GM19397 (cell line): ENCODE measurements at regions not wholly inside any gene's neighbourhood (a gene's known extent, or its start where the extent isn't known, plus 50 kb on each side); places are given as distances from the start of the nearest gene placed in this dataset.
"Not testable (repeated sequence)": the region's sequence is repeated elsewhere in the genome, so short reads cannot be mapped to it uniquely, and the experiment has no call there.

Source experiments
- ATAC-seq: cut with Tn5 transposase; IDR thresholded peaks from one replicate; pipeline ENCODE4 v1.9.1; 2021; ENCODE audit warnings: mild to moderate bottlenecking, moderate library complexity; ENCODE audit not compliant: unreplicated experiment

DNA sequence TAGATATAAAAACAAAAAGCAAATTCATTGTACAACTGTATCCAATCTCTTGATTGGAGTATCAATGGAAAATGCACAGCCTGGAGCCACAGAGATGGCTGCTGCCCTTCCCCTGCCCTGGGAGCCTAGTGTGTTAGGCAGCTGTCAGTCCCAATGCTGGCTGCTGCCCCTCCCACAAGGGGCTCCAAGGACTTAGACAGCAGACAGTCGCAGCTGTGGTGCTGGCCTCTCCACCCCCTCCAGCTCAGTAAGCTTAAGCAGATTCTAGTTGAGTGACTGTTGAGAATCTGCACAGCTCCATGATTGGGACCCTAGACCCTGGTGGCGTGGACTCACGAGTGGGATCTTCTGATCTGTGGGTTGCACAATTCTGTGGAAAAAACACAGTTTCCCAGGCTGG is 1511.2 kb downstream of the FAM181B start:
- no peak for ATAC-seq

DNA sequence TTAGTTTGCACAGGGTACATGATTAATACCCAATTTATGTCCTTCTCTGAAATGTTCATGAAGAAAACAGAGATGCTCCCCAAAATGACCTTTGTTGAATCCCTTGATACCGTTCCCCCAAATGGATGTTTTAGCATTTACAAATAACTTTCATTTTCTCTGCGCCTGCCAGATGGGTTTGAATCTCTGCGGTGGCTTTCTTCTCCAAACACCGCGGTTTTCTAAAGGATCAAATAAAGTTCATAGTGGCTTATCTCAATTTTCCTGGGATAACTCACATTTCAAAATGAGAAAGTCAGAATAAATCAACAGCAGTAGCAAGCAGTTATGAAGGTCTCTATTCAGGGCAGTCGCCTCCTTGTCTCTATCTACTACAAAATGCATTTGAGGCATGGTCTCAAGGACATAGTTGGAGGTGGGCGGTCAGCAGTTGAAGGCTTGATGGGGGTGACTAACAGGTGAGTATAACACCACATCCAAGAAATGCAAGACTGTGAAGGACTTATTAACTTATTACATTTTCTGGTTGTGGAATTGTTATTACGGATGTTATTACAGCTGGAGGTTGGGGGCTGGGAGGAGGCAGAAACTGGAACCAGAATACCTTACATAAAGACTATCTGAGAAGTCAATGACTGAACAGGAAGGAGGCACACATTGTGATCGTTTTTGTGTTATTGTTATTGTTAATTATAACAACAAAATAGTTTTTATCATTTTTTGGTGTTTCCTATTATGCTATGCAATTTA is 1513.3 kb downstream of the FAM181B start:
- ATAC-seq: no peak

DNA sequence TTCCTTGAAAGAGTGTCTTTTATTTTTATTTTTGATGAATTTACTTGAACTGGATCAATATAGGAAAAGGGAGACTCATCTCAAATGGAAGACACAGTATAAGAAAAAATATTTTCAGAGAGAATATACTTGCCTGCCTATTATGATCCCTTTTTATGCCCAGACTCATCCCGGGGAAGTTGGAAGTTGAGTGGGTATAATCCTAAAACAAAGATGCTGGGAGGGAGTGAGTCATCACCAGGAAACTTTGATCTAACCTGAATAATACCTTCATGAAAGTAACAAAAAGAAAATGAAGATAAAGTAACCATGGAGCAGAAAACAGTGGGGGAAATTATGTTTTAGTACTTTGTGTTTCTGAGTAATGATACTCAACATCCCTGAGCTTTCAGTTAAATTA is 1514.0 kb downstream of the FAM181B start:
- no peak for ATAC-seq

- no peak for ATAC-seq
Observed at GRCh38 chr11:81218440-81218839, 1515.2 kb downstream of the FAM181B start.

DNA sequence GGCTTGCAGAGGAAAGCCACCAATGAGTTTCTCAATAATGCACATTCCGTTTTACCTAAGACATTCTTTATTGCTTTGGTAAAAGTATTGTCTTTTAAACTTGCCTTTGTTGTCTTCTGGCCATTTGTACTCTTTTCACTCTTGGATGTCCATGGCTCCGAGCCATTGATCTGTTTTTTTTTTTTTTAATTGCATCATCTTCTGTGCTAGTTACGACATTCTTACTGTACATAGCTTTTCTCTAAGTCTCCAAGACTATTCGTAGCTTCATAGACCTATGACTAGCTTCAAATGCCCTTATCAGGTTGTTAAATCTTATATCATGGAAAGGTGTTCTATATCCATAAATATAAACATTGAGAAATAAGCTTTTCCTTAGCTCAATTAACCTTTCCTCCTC is 1522.6 kb downstream of the FAM181B start:
- no peak for ATAC-seq

GRCh38 chr11:81207421-81208054 is 1526.1 kb downstream of the FAM181B start:
- ATAC-seq: no peak

DNA sequence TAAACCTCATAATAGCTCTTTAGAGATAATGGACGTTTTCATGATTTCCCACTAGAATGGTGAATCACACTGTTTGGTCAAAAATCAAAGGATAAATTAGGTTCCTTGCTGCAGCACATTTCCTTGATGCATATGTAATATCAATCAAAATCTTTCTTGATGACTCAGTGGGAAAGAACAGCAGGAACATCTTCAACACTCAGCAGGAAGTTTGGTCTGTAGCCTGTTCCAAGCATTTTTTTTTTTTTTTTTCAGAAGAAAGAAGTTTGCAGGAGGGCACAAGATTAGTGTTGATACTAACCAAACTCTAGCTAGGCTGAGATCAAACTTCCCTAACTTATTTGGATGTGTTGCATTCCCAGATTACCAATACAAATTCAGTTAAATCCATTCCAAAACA is 1529.8 kb downstream of the FAM181B start:
- ATAC-seq: no peak

- ATAC-seq: no peak
Observed at GRCh38 chr11:81197396-81197795, 1536.3 kb downstream of the FAM181B start.

GRCh38 chr11:81192516-81192915 is 1541.1 kb downstream of the FAM181B start:
- no peak for ATAC-seq

DNA sequence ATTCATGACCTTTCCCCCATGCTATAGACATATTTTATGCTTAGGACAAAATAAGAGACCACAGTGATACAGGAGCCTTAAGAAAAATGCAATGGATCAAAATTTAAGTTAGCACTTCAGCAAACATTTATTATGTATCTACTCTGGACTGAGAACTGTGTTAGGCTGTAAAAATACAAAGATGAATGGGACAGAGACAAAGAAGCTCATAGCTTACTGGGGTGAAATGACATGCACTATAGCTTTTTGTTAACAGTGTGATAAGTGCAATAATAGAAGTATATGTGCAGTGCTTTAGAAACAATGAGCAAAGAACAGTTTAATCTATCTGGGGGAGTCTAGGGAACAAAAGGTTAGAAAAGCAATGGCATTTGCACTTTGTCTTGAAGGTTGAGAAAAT is 1543.1 kb downstream of the FAM181B start:
- ATAC-seq: no peak

GRCh38 chr11:81187033-81187432 is 1546.6 kb downstream of the FAM181B start:
- not testable (repeated sequence) for ATAC-seq

DNA sequence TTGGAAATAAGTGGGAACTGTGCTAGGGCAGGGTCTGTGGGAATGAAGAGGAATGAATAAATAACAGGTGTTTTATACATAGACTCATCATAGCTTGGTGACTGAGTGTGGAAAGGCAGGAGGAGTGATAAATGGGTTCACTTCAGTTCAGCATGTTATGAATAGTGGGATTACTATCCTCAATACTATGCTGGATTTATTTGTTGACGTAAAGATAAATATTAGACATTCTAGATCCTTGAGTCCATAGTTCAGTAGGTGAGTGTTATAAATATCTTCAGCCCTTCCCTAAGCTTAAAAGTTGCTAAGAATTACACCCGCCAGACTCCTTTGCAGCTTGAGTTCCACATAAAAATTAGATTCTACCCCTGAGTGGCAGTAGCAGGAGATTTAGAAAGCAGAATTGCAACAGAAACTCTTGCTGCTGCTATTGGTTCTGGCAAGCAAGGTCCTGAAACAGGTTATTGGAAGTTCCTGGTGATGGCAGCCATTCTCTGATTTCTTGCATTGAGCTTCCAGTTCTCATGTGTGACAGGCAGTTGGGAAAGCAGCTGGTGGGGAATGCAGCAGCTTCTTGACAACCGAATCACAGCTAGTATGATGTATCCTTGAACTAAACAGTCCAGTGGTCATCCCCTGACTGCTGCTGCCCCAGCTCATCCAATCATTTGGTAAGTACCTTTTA is 1558.9 kb downstream of the FAM181B start:
- no peak for ATAC-seq

- no peak for ATAC-seq
Observed at GRCh38 chr11:81165164-81165563, 1568.5 kb downstream of the FAM181B start.

- ATAC-seq: no peak
Observed at GRCh38 chr11:81159900-81160299, 1573.8 kb downstream of the FAM181B start.

GRCh38 chr11:81135570-81135969 is 1598.1 kb downstream of the FAM181B start:
- ATAC-seq: no peak

DNA sequence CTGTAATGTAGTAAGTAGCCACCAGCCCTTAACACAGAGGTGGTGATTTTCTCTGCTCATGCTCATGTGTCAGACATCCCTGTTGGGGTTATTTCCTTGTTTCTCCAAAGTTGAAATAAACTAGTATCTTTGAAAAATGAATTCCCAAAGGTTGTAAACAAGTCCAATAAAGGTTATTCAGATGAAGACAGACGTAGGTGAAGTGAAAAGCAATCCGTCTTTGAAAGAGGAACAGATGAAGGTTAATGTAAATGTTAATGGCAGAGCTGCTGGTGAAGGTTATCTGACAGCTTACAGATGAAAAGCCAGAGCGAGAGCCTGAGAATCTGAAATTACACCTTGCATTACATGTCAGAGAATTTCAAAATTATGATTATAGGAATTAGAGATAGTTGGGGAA is 1604.0 kb downstream of the FAM181B start:
- no peak for ATAC-seq

GRCh38 chr11:81112718-81113117 is 1620.9 kb downstream of the FAM181B start:
- no peak for ATAC-seq

GRCh38 chr11:81104051-81104450 is 1629.6 kb downstream of the FAM181B start:
- no peak for ATAC-seq

- ATAC-seq: no peak
Observed at GRCh38 chr11:81098471-81098870, 1635.2 kb downstream of the FAM181B start.

DNA sequence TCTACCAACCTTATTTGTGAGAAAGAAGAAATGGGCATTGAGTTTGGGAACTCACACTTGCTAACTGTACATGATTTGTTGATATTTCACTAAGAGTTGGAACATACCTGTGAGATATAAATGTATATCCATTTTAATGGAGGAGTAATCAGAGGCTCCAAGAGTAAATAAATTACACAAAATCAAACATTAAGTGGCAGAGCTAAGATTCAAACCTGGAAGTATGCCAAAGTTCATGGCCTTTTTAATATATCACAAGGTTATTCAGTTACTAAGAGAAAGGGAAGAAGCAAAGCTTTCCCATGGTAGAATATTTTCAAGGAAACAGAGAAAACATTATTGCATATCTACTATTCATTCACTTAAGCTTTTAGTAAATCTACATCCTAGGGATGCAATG is 1641.1 kb downstream of the FAM181B start:
- no peak for ATAC-seq

- no peak for ATAC-seq
Observed at GRCh38 chr11:81089242-81089641, 1644.4 kb downstream of the FAM181B start.

- ATAC-seq: no peak
Observed at GRCh38 chr11:81080476-81080875, 1639.6 kb upstream of the TENM4 start.
